ENCODE measurements at regions not wholly inside any gene's neighbourhood (a gene's known extent, or its start where the extent isn't known, plus 50 kb on each side); places are given as distances from the start of the nearest gene placed in this dataset.

DNA sequence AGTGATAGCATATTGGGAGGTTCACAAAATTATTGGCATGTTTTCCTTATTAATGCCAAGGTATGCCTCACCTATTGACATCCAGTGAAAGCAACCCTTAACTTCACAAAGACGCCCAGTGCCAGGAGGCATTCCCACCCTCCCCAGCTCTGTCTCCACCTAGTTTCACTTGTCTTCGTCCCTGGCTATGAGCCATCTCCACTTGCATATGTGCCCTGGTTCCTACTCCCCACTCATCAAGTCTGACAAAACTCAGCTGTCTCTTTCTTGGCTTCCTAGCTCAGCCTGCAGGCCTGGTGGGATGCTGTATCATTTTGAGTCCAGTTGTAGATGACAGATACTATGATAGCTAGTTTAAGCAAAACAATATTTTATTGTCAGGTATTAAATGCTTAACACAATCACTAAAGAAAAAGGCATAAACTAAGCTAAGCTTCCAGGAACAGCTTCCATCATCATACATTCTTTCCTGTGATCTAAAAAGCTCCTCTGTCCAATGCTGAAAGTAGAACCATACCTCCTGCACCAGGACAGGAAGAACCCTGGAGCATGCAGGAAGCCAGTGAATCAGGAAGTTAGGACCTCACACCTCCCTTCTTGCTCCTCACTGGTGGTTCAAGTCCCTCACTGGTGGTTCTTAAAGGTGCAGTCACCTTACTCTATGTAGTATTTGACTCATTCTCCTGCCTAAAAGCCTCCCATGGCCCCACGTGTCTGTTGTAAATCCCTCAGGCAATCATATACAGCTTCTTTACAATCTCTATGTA lies 410.3 kb upstream of the RASGEF1B start:
- no peak for DNase-seq

DNA sequence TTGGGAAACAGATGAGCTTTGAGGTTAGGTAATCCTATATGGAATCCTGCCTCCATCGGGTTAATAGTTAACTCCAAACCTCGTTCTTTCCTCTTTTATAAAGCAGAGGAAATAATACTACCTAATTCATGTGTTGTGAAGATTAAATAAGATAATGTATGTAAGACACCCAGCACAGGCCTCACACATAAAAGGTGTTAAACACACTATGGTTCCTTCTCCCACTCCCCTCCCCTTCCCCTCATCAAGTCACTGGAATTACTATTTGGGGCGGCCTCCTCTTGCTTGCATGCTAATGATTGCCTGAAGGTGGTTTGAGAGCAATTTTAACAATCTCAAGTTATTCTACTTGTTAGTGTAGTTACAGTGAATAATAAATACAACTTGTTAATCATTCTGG lies 404.4 kb upstream of the RASGEF1B start:
- no peak for DNase-seq

GRCh38 chr4:81874661-81875515 lies 403.2 kb upstream of the RASGEF1B start:
- DNase-seq, result no peak

- no peak for DNase-seq
Measured at GRCh38 chr4:81870275-81870674, 398.6 kb upstream of the RASGEF1B start.

- DNase-seq, result no peak
Measured at GRCh38 chr4:81860111-81860510, 388.4 kb upstream of the RASGEF1B start.

DNA sequence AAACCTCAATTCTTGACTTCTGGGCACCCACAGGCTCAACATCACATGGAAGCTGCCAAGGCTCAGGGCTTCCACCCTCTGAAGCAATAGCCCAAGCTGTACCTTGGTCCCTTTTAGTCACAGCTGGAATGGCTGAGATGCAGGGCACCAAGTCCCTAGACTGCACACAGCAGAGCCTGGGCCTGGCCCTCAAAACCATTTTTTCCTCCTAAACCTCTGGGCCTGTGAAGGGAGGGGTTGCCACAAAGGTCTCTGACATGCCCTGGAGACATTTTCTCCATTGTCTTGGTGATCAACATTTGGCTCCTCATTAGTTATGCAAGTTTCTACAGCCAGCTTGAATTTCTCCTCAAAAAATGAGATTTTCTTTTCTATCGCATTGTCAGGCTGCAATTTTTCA lies 382.7 kb upstream of the RASGEF1B start:
- DNase-seq, result no peak

DNA sequence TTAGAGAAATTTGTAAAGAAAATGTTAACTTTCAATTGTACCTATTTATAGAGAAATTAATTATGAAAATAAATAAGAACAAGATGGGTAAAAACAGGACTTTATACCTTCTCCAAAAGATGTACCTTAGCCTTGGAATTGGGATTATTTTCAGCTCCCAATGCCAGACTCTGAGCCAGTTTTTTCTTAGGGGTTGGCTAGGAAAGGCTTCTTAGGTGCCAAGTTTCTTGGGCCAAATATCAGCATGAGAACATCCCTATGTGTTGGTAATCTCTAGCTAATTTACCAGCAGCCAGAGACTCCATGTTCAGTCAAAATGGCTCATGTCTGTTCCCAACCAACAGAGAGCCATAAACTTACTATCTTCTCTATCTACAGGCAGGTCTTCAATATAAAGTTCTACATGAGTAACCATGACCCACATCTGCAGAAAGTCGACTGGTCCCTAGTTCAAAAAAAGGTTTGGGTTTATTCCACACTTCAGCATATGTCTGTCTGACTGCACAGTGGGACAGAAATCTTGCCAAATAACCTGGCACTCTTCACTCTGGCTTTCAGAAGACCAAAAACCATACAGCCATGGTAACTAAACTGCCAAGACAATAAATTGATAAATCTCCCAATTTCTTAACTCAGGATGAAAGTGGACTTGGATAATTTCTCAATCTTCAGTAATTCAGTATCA lies 380.5 kb upstream of the RASGEF1B start:
- DNase-seq, result no peak

- DNase-seq, result no peak
Measured at GRCh38 chr4:81850701-81851100, 379.0 kb upstream of the RASGEF1B start.

- DNase-seq, result no peak
Measured at GRCh38 chr4:81845761-81846160, 374.1 kb upstream of the RASGEF1B start.

DNA sequence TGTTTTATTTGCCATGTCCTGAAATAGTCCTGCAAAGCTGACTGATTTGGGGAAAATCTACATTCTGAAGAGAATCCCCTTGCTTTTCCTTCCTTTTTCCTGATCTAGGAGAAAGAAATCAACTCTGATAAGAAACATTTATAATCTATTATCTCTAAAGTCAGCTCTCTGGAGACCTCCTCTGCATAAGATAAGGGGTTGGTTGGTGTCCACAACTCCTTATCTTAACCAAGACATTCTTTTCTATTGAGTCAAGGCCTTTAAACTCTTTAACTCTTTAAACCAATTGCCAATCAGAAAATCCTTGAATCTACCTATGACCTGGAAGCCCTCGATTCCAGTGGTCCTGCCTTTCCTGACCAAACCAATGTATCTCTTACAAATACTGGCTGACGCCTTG lies 373.6 kb upstream of the RASGEF1B start:
- no peak for DNase-seq

DNA sequence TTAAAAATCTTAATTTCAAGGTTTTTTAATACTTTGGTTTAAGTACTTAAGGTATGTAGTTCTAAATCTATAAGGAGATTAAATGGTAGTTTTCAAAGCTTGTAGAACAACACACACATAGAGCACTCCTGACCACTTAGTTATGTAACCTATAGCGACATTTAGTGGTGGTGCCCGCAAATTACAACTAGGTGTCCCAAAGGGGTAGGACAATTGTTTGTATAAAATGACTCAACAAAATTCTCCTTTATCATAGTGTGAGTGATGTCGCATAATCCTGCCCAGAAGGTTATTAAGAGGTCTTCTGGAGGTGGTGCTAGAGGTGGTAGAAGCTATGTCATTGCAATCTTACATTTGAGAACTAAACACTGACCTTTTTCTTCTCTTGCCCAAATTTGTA lies 373.0 kb upstream of the RASGEF1B start:
- peak; percentile 61 for DNase-seq

DNA sequence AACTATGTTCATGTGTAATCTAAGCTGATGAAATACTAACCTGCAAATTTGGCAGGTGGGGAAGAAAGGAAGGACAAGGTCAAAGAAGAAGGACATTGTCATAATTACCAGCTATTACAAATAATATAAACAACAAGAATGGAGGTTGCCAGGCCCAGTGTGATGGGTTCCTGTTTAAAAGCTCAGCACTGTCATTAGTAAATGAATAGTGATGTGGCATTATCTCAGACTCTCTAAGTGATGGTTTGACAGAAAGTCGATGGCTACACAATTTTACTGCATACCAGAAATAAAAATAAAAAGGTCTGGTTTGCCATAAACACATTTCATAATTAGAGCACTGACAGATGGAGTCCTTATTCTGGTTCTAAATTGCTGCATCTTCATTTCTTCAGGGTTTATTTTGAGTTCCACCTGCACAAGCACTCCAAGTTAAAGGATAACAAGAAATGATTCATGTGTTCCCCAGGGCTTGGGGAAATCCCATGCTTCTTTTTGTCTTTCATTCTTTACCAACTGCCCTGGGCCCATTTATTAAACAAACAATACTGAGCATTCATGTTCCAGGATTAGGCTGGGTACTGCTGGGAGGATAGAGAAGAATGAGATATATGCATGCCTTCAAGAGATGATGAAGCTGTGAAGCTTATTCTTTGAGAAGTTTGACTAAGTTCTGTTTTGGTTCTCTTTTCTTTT lies 367.8 kb upstream of the RASGEF1B start:
- no peak for DNase-seq

GRCh38 chr4:81838586-81838985 lies 366.9 kb upstream of the RASGEF1B start:
- DNase-seq, result no peak

GRCh38 chr4:81836716-81837115 lies 365.0 kb upstream of the RASGEF1B start:
- no peak for DNase-seq

DNA sequence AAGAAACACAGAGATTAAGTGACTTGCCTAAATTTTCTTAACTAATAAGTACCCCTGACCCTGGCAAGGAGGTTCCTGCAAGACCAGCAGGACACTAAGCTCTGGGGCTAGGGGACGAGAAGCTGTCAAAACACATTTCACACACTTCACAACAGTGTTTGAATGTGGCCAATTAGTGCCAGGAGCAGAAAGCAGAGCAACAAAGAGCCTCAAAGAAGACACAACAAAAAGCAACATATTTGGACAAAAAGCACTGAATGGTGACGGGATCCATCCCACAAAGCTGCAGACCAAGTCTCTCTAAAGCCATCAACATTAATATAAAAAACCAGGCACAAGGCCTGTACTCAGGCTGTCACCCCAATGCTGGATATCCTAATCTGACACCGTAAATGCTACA lies 361.9 kb upstream of the RASGEF1B start:
- DNase-seq, result no peak

DNA sequence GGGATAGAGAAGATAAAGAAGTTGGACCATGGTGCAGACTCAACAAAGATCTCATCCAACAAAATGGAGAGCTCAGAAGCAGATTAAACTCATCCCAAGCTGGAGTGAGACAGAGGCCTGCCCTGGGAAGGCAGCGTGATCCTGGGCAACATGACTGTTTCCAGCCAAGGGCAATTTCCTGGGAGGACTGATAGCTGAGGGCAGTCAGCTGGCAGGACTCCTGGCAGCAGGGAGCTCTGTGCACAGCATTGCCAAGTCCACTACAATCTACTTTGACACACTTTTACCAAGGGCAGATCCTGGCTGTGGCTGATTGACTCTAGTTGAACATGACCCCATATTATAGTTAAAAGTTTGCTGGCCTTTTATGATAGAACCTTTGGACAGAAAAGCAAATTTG lies 357.3 kb upstream of the RASGEF1B start:
- DNase-seq, result no peak

GRCh38 chr4:81827577-81828202 lies 356.0 kb upstream of the RASGEF1B start:
- no peak for DNase-seq

GRCh38 chr4:81826817-81827424 lies 355.2 kb upstream of the RASGEF1B start:
- DNase-seq, result no peak

GRCh38 chr4:81826335-81826734 lies 354.6 kb upstream of the RASGEF1B start:
- DNase-seq, result no peak

GRCh38 chr4:81818385-81818920 lies 346.7 kb upstream of the RASGEF1B start:
- no peak for DNase-seq

Data from skin of body (tissue), 1 donor.